HG03139 (cell line): ENCODE measurements at regions not wholly inside any gene's neighbourhood (a gene's known extent, or its start where the extent isn't known, plus 50 kb on each side); places are given as distances from the start of the nearest gene placed in this dataset.
"Not testable (repeated sequence)": the region's sequence is repeated elsewhere in the genome, so short reads cannot be mapped to it uniquely, and the experiment has no call there.

ENCODE experiments used
- ATAC-seq: cut with Tn5 transposase; IDR thresholded peaks from one replicate; pipeline ENCODE4 v1.9.1; 2021; ENCODE audit not compliant: unreplicated experiment

GRCh38 chr18:33820517-33821371, 242.7 kb downstream of the ASXL3 start:
- ATAC-seq = no peak

- ATAC-seq = not testable (repeated sequence)
Observed at GRCh38 chr18:33819692-33820343, 241.8 kb downstream of the ASXL3 start.

- no peak for ATAC-seq
Observed at GRCh38 chr18:33818145-33818544, 240.1 kb downstream of the ASXL3 start.

- no peak for ATAC-seq
Observed at GRCh38 chr18:33817096-33817495, 239.1 kb downstream of the ASXL3 start.

GRCh38 chr18:33814546-33814945, 236.5 kb downstream of the ASXL3 start:
- ATAC-seq = no peak

- no peak for ATAC-seq
Observed at GRCh38 chr18:33812186-33812585, 234.2 kb downstream of the ASXL3 start.

GRCh38 chr18:33805592-33805991, 227.6 kb downstream of the ASXL3 start:
- no peak for ATAC-seq

- ATAC-seq = no peak
Observed at GRCh38 chr18:33804258-33804657, 226.2 kb downstream of the ASXL3 start.

GRCh38 chr18:33803636-33804035, 225.6 kb downstream of the ASXL3 start:
- no peak for ATAC-seq

- no peak for ATAC-seq
Observed at GRCh38 chr18:33802955-33803354, 224.9 kb downstream of the ASXL3 start.
